ENCODE measurements at regions not wholly inside any gene's neighbourhood (a gene's known extent, or its start where the extent isn't known, plus 50 kb on each side); places are given as distances from the start of the nearest gene placed in this dataset.
"Not testable (repeated sequence)": the region's sequence is repeated elsewhere in the genome, so short reads cannot be mapped to it uniquely, and the experiment has no call there.

GRCh38 chrX:13158911-13159310, 114.5 kb upstream of the FAM9C start:
- in situ Hi-C loops (cut with HindIII; ENCODE audit: low sequenced_read_pairs): no loop called here
- no peak for DNase-seq (ENCODE audit: low spot score)

GRCh38 chrX:13155550-13155949, 111.1 kb upstream of the FAM9C start:
- DNase-seq (ENCODE audit: low spot score); in situ Hi-C loops (cut with HindIII; ENCODE audit: low sequenced_read_pairs): not testable (repeated sequence)

- in situ Hi-C loops (cut with HindIII; ENCODE audit: low sequenced_read_pairs): no loop called here
- no peak for DNase-seq (ENCODE audit: low spot score)
These were observed 109.4 kb upstream of the FAM9C start for GRCh38 chrX:13153796-13154195.

GRCh38 chrX:13152518-13153185, 108.2 kb upstream of the FAM9C start:
- in situ Hi-C loops (cut with HindIII; ENCODE audit: low sequenced_read_pairs): no loop called here
- no peak for DNase-seq (ENCODE audit: low spot score)

- in situ Hi-C loops (cut with HindIII; ENCODE audit: low sequenced_read_pairs): no loop called here
- DNase-seq (ENCODE audit: low spot score): no peak
These were observed 107.6 kb upstream of the FAM9C start for GRCh38 chrX:13151828-13152517.

- in situ Hi-C loops (cut with HindIII; ENCODE audit: low sequenced_read_pairs): no loop called here
- no peak for DNase-seq (ENCODE audit: low spot score)
These were observed 105.4 kb upstream of the FAM9C start for GRCh38 chrX:13149702-13150350.

GRCh38 chrX:13147733-13148132, 103.3 kb upstream of the FAM9C start:
- in situ Hi-C loops (cut with HindIII; ENCODE audit: low sequenced_read_pairs): no loop called here
- no peak for DNase-seq (ENCODE audit: low spot score)

GRCh38 chrX:13147147-13147546, 102.7 kb upstream of the FAM9C start:
- in situ Hi-C loops (cut with HindIII; ENCODE audit: low sequenced_read_pairs): no loop called here
- DNase-seq (ENCODE audit: low spot score): no peak

GRCh38 chrX:13144927-13145655, 100.7 kb upstream of the FAM9C start:
- no peak for DNase-seq (ENCODE audit: low spot score)
- in situ Hi-C loops (cut with HindIII; ENCODE audit: low sequenced_read_pairs): no loop called here

GRCh38 chrX:13142891-13143290, 98.5 kb upstream of the FAM9C start:
- no peak for DNase-seq (ENCODE audit: low spot score)
- in situ Hi-C loops (cut with HindIII; ENCODE audit: low sequenced_read_pairs): no loop called here

- in situ Hi-C loops (cut with HindIII; ENCODE audit: low sequenced_read_pairs): no loop called here
- DNase-seq (ENCODE audit: low spot score): no peak
These were observed 95.6 kb upstream of the FAM9C start for GRCh38 chrX:13140007-13140406.

GRCh38 chrX:13131396-13132137, 87.1 kb upstream of the FAM9C start:
- in situ Hi-C loops (cut with HindIII; ENCODE audit: low sequenced_read_pairs): no loop called here
- no peak for DNase-seq (ENCODE audit: low spot score)

- in situ Hi-C loops (cut with HindIII; ENCODE audit: low sequenced_read_pairs): no loop called here
These were observed 86.4 kb upstream of the FAM9C start for GRCh38 chrX:13130816-13131215.

GRCh38 chrX:13128104-13128503, 83.7 kb upstream of the FAM9C start:
- DNase-seq (ENCODE audit: low spot score): no peak
- in situ Hi-C loops (cut with HindIII; ENCODE audit: low sequenced_read_pairs): no loop called here

More at GRCh38 chrX:13130816-13131215, 86.4 kb upstream of the FAM9C start:
- DNase-seq (ENCODE audit: low spot score): no peak

- in situ Hi-C loops (cut with HindIII; ENCODE audit: low sequenced_read_pairs): no loop called here
- DNase-seq (ENCODE audit: low spot score): no peak
These were observed 82.4 kb upstream of the FAM9C start for GRCh38 chrX:13126775-13127174.

GRCh38 chrX:13125188-13125587, 80.8 kb upstream of the FAM9C start:
- no peak for DNase-seq (ENCODE audit: low spot score)
- in situ Hi-C loops (cut with HindIII; ENCODE audit: low sequenced_read_pairs): no loop called here

GRCh38 chrX:13123857-13124345, 79.5 kb upstream of the FAM9C start:
- in situ Hi-C loops (cut with HindIII; ENCODE audit: low sequenced_read_pairs): no loop called here
- no peak for DNase-seq (ENCODE audit: low spot score)

GRCh38 chrX:13123247-13123856, 78.9 kb upstream of the FAM9C start:
- DNase-seq (ENCODE audit: low spot score): no peak
- in situ Hi-C loops (cut with HindIII; ENCODE audit: low sequenced_read_pairs): no loop called here
